ENCODE measurements at regions not wholly inside any gene's neighbourhood (a gene's known extent, or its start where the extent isn't known, plus 50 kb on each side); places are given as distances from the start of the nearest gene placed in this dataset.
"Not testable (repeated sequence)": the region's sequence is repeated elsewhere in the genome, so short reads cannot be mapped to it uniquely, and the experiment has no call there.

- DNase-seq (ENCODE audit: low spot score) = not testable (repeated sequence)
Measured at GRCh38 chrX:23458957-23459356, 124.3 kb downstream of the PTCHD1 start.

GRCh38 chrX:23465105-23465791 lies 130.6 kb downstream of the PTCHD1 start:
- DNase-seq (ENCODE audit: low spot score) = no peak

GRCh38 chrX:23465985-23466384 lies 131.3 kb downstream of the PTCHD1 start:
- no peak for DNase-seq (ENCODE audit: low spot score)

GRCh38 chrX:23478056-23478455 lies 143.4 kb downstream of the PTCHD1 start:
- DNase-seq (ENCODE audit: low spot score) = no peak

GRCh38 chrX:23478561-23478960 lies 143.9 kb downstream of the PTCHD1 start:
- DNase-seq (ENCODE audit: low spot score) = no peak

- DNase-seq (ENCODE audit: low spot score) = no peak
Measured at GRCh38 chrX:23482561-23482960, 147.9 kb downstream of the PTCHD1 start.

GRCh38 chrX:23483396-23483795 lies 148.7 kb downstream of the PTCHD1 start:
- no peak for DNase-seq (ENCODE audit: low spot score)

GRCh38 chrX:23493941-23494374 lies 159.3 kb downstream of the PTCHD1 start:
- DNase-seq (ENCODE audit: low spot score) = no peak

- no peak for DNase-seq (ENCODE audit: low spot score)
Measured at GRCh38 chrX:23494741-23495140, 160.1 kb downstream of the PTCHD1 start.

- no peak for DNase-seq (ENCODE audit: low spot score)
Measured at GRCh38 chrX:23497919-23498318, 163.3 kb downstream of the PTCHD1 start.

GRCh38 chrX:23501974-23502373 lies 165.3 kb upstream of the PRDX4 start:
- no peak for DNase-seq (ENCODE audit: low spot score)

GRCh38 chrX:23503835-23504539 lies 163.3 kb upstream of the PRDX4 start:
- DNase-seq (ENCODE audit: low spot score) = peak; percentile 5

- no peak for DNase-seq (ENCODE audit: low spot score)
Measured at GRCh38 chrX:23504540-23504884, 162.8 kb upstream of the PRDX4 start.

GRCh38 chrX:23504895-23505294 lies 162.4 kb upstream of the PRDX4 start:
- no peak for DNase-seq (ENCODE audit: low spot score)

GRCh38 chrX:23505531-23506303 lies 161.6 kb upstream of the PRDX4 start:
- DNase-seq (ENCODE audit: low spot score) = no peak

- no peak for DNase-seq (ENCODE audit: low spot score)
Measured at GRCh38 chrX:23509256-23509655, 158.0 kb upstream of the PRDX4 start.

GRCh38 chrX:23511793-23512192 lies 155.5 kb upstream of the PRDX4 start:
- no peak for DNase-seq (ENCODE audit: low spot score)

GRCh38 chrX:23513121-23513520 lies 154.2 kb upstream of the PRDX4 start:
- DNase-seq (ENCODE audit: low spot score) = no peak

GRCh38 chrX:23514082-23514481 lies 153.2 kb upstream of the PRDX4 start:
- no peak for DNase-seq (ENCODE audit: low spot score)

- no peak for DNase-seq (ENCODE audit: low spot score)
Measured at GRCh38 chrX:23515028-23515427, 152.3 kb upstream of the PRDX4 start.

- not testable (repeated sequence) for DNase-seq (ENCODE audit: low spot score)
Measured at GRCh38 chrX:23523026-23523657, 144.2 kb upstream of the PRDX4 start.

GRCh38 chrX:23524467-23524866 lies 142.8 kb upstream of the PRDX4 start:
- DNase-seq (ENCODE audit: low spot score) = no peak

- DNase-seq (ENCODE audit: low spot score) = no peak
Measured at GRCh38 chrX:23525531-23525930, 141.8 kb upstream of the PRDX4 start.

Data from HuH-7 (cell line).